DMS53 (cell line): ENCODE measurements at regions not wholly inside any gene's neighbourhood (a gene's known extent, or its start where the extent isn't known, plus 50 kb on each side); places are given as distances from the start of the nearest gene placed in this dataset.

Source experiments
- DNase-seq: peaks from one replicate; lab custom pipeline; 2025; lab: John Stamatoyannopoulos, UW

DNA sequence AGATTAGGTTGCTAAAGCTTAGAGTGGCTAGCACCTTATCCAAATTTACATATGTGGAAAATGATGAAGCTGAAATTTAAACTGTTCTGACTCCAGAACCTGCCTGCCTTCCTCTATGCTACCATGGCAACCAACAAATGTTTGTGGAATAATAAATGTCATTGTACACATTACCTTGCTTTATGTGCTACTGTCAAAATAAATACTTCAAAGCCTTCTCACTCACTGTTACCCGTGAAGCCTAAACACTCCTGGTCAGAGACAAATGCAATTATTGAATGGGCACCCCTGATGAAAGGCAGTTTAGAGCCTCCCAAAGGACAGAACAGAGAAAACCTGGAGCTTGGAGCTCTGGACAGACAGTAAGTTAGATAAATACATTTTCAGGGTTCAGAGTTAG lies 158.6 kb downstream of the FAM114A2 start:
- peak; percentile 94 for DNase-seq

DNA sequence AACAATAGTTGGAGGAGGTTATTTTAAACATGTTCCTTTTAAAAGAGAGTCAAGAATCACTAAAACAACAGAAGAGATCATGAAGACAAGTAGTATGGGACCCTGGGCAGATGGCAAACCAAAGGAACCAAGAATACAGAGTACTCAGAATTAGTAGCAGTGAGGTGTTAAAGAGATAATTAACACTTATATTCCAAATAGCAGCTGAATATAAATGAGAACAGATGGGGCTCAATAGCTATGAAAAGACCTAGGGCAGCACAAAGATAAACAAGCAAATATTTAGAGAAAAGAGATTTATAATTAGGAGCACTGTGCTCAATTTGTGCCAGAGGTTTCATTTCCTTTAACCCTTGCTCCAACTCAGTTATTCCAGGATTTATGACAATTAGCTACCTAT lies 159.1 kb downstream of the FAM114A2 start:
- no peak for DNase-seq

DNA sequence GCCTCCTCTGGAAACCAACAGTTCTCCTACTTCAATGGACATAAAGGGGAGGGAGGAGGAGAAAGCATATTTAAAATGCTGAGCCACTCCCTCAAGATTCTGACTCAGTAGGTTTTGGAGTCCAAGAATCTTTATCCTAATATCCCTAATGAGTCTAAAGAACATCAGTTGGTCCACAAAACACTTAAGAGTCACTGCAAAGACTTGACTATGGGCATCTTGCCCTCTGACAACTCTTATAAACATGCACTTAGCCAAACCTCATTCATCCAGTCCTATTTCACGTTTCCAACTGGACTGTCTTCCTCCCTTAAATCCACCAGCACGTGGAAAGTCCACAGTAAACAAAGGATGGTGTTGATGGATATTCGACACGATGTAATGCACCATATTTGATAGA lies 172.5 kb downstream of the FAM114A2 start:
- no peak for DNase-seq

DNA sequence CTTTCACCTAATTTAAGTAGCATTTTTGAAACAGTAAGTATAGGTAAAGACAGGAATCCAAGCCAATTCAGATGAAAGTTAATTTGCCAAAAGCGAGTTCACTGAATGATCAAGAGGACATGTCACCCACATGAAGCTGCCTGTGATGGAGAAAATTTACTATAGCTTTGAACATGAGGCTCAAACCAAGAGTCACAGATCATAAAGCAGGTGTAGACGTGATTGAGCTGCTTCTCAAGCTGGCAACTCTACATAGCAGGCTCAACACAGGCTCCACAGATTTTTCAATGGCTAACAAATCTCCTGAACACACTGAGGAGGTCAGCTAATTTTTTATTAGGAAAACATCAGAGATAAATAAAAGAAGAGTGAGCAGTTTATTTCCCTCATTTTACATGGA lies 173.7 kb downstream of the FAM114A2 start:
- DNase-seq: no peak

DNA sequence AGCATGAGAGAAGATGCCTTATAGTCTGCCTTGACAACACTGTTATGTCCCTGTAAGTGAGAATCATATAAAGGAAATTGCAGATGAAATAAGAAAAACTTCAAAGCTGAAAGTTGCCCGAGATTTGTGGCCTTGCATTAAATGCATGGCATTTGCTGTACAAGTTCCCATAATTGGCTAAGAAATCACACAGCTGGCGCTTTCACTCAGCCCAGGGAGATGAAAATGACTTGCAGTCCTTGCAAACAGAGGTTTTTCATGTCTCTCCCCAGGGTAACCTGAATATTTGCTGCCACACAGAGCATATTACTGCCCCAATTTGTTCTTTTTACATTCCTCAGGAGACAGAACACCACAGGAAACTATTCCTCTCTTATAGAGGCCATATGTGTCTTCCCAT lies 174.8 kb downstream of the FAM114A2 start:
- no peak for DNase-seq
